HEK293 (cell line): ENCODE measurements at regions not wholly inside any gene's neighbourhood (a gene's known extent, or its start where the extent isn't known, plus 50 kb on each side); places are given as distances from the start of the nearest gene placed in this dataset.

Experiments
- ZBTB21 ChIP-seq: fragments of 450-650 bp; formaldehyde crosslinking; IDR thresholded peaks from 2 replicates; pipeline ENCODE4 v1.5.1; 2017; ENCODE audit warnings: missing biosample characterization, missing genetic modification characterization
- TF ChIP-seq, protein P1 (sequence below): fragments of 450-650 bp; formaldehyde crosslinking; IDR thresholded peaks from 2 replicates; pipeline ENCODE4; 2016; ENCODE audit warnings: missing biosample characterization, missing genetic modification characterization

GRCh38 chr7:36021917-36022550 is 131.0 kb upstream of the EEPD1 start:
- no peak for TF ChIP-seq ZBTB21 (tag by site-specific recombination)
- TF ChIP-seq, protein P1, sequence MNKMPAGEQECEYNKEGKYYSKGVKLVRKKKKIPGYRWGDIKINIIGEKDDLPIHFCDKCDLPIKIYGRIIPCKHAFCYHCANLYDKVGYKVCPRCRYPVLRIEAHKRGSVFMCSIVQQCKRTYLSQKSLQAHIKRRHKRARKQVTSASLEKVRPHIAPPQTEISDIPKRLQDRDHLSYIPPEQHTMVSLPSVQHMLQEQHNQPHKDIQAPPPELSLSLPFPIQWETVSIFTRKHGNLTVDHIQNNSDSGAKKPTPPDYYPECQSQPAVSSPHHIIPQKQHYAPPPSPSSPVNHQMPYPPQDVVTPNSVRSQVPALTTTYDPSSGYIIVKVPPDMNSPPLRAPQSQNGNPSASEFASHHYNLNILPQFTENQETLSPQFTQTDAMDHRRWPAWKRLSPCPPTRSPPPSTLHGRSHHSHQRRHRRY (tag by site-specific recombination), result no peak
